ENCODE measurements at regions not wholly inside any gene's neighbourhood (a gene's known extent, or its start where the extent isn't known, plus 50 kb on each side); places are given as distances from the start of the nearest gene placed in this dataset.

DNA sequence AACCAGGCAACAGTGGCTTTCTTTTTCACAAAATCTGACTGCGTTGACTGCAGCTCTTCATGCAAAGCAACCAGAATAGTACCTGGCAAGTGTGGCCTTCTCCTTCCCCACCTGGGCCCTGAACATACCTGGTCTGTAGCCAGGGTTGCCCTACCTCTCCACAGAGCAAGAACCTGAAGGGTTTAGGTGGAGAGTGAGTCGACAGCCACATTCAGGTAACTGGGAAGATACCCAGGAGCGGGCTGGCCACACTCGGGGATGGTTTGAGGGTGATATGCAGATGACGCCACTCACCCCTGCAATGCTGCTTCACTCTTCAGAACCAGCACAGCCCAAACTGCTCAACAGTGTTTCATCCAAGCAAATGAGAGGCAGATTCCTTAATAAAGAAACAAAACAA lies 117.3 kb downstream of the TTC32 start:
- DNase-seq (ENCODE audit: low read depth): no peak

- no peak for DNase-seq (ENCODE audit: low read depth)
Measured at GRCh38 chr2:19783935-19784334, 117.8 kb downstream of the TTC32 start.

GRCh38 chr2:19776941-19777514 lies 124.8 kb downstream of the TTC32 start:
- no peak for DNase-seq (ENCODE audit: low read depth)

GRCh38 chr2:19775838-19776237 lies 125.9 kb downstream of the TTC32 start:
- DNase-seq (ENCODE audit: low read depth): no peak

GRCh38 chr2:19775315-19775714 lies 126.5 kb downstream of the TTC32 start:
- no peak for DNase-seq (ENCODE audit: low read depth)

- no peak for DNase-seq (ENCODE audit: low read depth)
Measured at GRCh38 chr2:19774805-19775176, 127.0 kb downstream of the TTC32 start.

DNA sequence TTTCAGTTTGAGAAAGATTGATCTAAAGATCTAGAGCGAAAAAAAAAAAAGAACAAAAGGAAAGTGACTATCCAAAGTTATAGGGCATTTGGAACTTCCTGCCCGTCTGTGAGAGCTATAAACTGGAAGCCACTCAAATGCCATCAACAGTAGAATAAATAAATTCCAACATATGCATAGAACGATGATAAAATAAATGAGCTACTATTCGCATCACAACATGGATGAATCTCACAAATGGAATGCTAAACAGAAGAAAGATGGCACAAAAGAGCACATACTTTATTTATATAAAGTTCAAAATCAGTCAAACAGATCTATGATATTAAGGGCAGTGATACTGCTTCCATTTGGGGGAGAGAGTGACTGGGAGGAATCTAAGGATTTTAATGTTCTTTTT lies 128.8 kb downstream of the TTC32 start:
- no peak for DNase-seq (ENCODE audit: low read depth)

DNA sequence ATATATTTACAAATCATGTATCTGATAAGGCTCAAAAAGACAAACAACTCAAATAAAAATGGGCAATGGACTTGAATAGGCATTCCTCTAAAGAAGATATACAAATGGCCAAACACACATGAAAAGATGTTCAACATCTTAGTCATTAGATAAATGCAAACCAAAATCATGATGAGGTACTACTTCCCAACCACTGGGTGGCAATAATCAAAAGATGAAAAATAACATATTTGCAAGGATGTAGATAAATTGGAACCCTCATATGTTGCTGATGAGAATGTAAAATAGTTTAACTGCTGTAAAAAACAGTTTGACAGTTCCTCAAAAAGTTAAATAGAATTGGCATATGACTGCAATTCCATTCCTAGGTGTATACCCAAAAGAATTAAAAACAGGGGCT lies 132.3 kb downstream of the TTC32 start:
- DNase-seq (ENCODE audit: low read depth): no peak

DNA sequence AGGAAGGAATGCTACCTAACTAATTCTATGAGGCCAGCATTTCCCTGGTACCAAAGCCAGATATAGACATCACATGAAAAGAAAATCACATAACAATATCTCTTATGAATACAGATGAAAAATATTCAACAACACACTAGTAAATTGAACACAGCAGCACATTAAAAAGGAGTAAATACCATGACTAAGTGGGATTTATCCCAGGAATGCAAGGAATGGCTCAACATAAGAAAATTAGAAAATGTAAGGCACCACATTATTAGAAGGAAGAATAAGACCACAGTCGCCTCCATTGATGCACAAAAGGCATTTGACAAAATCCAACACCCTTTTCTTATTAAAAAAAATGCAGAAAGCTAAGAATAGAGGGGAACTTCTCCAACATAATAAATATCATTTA lies 133.9 kb downstream of the TTC32 start:
- no peak for DNase-seq (ENCODE audit: low read depth)

GRCh38 chr2:19764998-19765397 lies 136.8 kb downstream of the TTC32 start:
- DNase-seq (ENCODE audit: low read depth): no peak

DNA sequence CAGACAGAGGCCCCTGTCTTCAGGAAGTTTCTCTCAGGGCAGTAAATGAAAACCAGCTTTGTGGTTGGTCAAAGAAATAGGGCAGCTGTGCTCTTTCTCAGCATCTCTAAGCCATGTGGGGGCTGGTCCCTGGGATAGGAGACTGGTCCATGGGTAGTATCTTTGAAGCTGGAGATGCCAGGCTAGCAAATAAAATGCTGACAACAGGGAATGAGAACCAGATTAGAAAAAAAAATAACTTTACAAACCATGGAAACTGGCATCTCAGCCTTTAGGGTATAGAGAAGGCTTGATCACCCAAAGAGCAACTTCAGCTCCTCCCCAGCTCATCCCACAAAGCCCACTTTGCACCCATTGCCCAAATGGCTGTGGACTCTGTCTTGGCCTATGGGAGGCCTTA lies 138.1 kb downstream of the TTC32 start:
- DNase-seq (ENCODE audit: low read depth): no peak

GRCh38 chr2:19762959-19763605 lies 138.7 kb downstream of the TTC32 start:
- DNase-seq (ENCODE audit: low read depth): no peak

GRCh38 chr2:19762142-19762541 lies 139.6 kb downstream of the TTC32 start:
- DNase-seq (ENCODE audit: low read depth): no peak

DNA sequence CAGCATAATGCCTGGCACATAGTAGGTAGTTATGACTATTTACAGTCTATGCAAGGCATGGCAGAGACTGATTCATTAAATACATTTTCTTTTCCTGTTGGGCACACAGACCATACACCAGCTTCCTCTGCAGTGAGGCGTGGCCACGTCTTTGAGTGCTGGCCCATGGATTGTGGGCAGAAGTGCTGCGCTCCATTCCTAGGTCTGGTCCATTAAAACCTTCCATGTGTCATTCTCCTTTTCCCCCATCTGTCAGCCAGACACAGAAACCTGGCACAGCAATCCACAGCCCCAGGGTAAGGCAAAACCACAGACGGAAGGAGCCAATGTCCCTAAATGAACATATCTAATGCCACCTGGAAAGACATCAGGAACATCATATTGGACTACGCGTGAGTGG lies 141.9 kb downstream of the TTC32 start:
- no peak for DNase-seq (ENCODE audit: low read depth)

- DNase-seq (ENCODE audit: low read depth): no peak
Measured at GRCh38 chr2:19758658-19759057, 143.1 kb downstream of the TTC32 start.

DNA sequence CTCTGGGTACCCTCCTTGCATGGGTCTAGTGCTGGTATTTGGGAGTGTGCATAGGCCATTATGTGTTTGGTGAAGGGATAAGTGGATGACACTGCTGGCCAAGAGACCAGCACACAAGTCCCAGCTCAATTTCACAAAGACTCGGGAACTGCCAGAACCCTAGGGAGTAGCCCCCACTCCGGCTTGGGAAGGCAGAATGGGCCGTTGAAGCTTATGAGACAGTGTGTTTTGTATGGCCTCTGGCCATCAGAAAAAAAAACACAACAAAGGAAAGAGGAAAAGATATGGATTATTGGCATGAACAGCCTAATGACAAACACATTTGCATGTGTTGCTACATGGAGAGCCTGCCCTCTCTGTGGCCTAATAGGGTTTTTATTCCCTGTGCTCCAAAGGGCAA lies 144.2 kb downstream of the TTC32 start:
- no peak for DNase-seq (ENCODE audit: low read depth)

GRCh38 chr2:19754907-19755306 lies 146.9 kb downstream of the TTC32 start:
- no peak for DNase-seq (ENCODE audit: low read depth)

GRCh38 chr2:19753818-19754217 lies 148.0 kb downstream of the TTC32 start:
- DNase-seq (ENCODE audit: low read depth): no peak

GRCh38 chr2:19753314-19753713 lies 148.5 kb downstream of the TTC32 start:
- DNase-seq (ENCODE audit: low read depth): no peak

- DNase-seq (ENCODE audit: low read depth): no peak
Measured at GRCh38 chr2:19752500-19752899, 149.3 kb downstream of the TTC32 start.

DNA sequence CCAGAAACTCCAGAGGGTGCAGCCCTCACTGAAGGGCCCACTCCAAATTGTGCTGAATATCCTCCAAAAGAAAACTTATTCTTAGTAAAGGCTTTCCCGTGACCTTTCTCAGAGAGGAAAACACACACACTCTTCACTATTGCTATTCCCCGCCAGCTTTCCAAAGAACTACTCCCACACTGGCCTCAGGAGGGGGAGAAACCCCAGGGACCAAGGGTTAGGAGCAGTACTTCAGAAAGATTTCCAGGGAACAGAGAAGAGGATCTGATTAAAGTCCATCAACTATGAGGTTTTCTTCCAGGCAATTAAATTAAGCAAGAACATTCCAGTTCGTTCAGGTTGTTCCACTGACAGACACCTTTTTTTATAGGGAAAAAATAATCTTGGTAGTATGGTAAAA lies 150.2 kb downstream of the TTC32 start:
- no peak for DNase-seq (ENCODE audit: low read depth)

GRCh38 chr2:19750136-19750535 lies 151.6 kb downstream of the TTC32 start:
- DNase-seq (ENCODE audit: low read depth): no peak

DNA sequence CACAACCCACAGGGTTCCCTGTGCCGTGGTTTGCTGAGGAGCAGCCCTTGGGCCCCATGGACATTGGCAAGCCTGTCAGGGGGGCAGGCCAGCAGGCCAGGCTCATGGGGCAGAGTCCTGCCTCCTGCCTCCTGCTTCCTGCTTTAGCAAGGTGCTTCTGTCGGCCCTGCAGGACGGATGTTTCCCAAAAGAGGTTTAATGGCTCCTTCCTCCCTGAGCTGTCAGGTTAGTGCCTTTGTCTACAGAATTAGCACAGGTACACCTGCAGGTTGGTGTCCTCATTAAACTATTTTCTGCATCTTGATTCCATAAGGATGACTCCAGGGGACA lies 152.3 kb downstream of the TTC32 start:
- no peak for DNase-seq (ENCODE audit: low read depth)

DNA sequence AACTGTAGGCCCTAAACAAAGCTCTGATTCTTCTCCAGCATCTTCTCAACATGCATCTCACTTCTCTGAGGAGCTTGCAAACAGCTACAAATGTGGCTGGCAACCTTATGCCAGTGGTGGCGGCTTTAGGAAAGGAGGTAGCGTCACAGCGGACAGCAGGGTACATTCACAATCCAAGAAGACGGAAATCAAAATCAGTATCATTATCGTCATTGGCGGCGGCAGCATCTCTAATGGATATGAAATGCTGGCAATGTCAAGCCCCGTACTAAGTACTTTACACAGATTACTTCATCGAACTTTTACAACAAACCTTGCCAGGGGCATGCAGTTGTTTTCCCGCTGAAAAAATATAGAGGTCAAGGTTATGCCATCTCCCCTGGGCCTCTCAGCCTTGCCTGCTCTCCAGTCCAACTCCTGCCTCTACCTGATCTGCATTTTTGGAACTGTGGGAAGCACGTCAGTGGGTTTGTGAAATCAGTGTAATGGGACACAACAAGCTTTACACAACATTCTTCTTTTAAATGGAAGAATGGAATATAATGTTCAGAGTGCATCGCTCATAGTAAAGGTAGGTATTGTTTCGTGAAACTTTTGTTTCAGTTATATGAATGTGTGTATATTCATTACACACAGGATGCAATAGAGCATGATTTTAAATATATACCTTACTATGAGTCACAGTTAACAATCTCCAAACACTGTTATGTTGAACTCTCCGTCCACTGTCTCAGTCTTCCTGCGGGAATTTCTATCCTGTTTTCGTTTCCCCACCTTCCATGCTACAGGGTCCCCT lies 152.9 kb downstream of the TTC32 start:
- no peak for DNase-seq (ENCODE audit: low read depth)

Measured in activated T-cell treated with anti-CD3 and anti-CD28 coated beads for 24 hours (primary cell).